ENCODE measurements at regions not wholly inside any gene's neighbourhood (a gene's known extent, or its start where the extent isn't known, plus 50 kb on each side); places are given as distances from the start of the nearest gene placed in this dataset.

GRCh38 chr6:156154896-156155295, 622.3 kb upstream of the ARID1B start:
- H3K9me3 ChIP-seq (ENCODE audit: insufficient read depth, low read length): no peaks in the 10 kb centered on the region
- H3K36me3 ChIP-seq (replicated peaks; ENCODE audit: low read depth, low read length): no peaks in the 10 kb centered on the region
- TF ChIP-seq, protein P1, sequence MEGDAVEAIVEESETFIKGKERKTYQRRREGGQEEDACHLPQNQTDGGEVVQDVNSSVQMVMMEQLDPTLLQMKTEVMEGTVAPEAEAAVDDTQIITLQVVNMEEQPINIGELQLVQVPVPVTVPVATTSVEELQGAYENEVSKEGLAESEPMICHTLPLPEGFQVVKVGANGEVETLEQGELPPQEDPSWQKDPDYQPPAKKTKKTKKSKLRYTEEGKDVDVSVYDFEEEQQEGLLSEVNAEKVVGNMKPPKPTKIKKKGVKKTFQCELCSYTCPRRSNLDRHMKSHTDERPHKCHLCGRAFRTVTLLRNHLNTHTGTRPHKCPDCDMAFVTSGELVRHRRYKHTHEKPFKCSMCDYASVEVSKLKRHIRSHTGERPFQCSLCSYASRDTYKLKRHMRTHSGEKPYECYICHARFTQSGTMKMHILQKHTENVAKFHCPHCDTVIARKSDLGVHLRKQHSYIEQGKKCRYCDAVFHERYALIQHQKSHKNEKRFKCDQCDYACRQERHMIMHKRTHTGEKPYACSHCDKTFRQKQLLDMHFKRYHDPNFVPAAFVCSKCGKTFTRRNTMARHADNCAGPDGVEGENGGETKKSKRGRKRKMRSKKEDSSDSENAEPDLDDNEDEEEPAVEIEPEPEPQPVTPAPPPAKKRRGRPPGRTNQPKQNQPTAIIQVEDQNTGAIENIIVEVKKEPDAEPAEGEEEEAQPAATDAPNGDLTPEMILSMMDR (IDR thresholded peaks at IDR 0.05; ENCODE audit: low read depth, low read length): no peak
- no peak for TF ChIP-seq EZH2phosphoT487 (IDR thresholded peaks at IDR 0.05; ENCODE audit: low read depth)
- H3K9ac ChIP-seq (ENCODE audit: low read length): no peak overlapping the region
- H3K79me2 ChIP-seq (ENCODE audit: low read length): no peaks in the 10 kb centered on the region
- H4K20me1 ChIP-seq (ENCODE audit: insufficient read depth, low read length): no peaks in the 10 kb centered on the region
- no peak overlapping the region for H3K4me3 ChIP-seq (ENCODE audit: low read length)
- H2AFZ ChIP-seq (ENCODE audit: low read depth, low read length): no peak overlapping the region
- H3K27ac ChIP-seq (ENCODE audit: low read length): no peak overlapping the region
- no peaks in the 10 kb centered on the region for H3K4me1 ChIP-seq (ENCODE audit: low read length)
- H3K4me2 ChIP-seq (ENCODE audit: low read length): no peak overlapping the region
- no peaks in the 10 kb centered on the region for H3K27me3 ChIP-seq (ENCODE audit: low read depth, low read length)

- Histone ChIP-seq H3K4me3 (ENCODE audit: low read length) (no peak overlapping the region), H3K4me2 (ENCODE audit: low read length) (no peak overlapping the region), H2AFZ (ENCODE audit: low read depth, low read length) (no peak overlapping the region), H3K4me1 (ENCODE audit: low read length) (no peaks in the 10 kb centered on the region), H4K20me1 (ENCODE audit: insufficient read depth, low read length) (no peaks in the 10 kb centered on the region), H3K9me3 (ENCODE audit: insufficient read depth, low read length) (no peaks in the 10 kb centered on the region), H3K27ac (ENCODE audit: low read length) (no peak overlapping the region), H3K79me2 (ENCODE audit: low read length) (no peaks in the 10 kb centered on the region), H3K27me3 (ENCODE audit: low read depth, low read length) (no peaks in the 10 kb centered on the region), H3K9ac (ENCODE audit: low read length) (no peak overlapping the region), H3K36me3 (replicated peaks; ENCODE audit: low read depth, low read length) (no peaks in the 10 kb centered on the region)
- TF ChIP-seq, protein P1 (IDR thresholded peaks at IDR 0.05; ENCODE audit: low read depth, low read length): no peak
- no peak for TF ChIP-seq EZH2phosphoT487 (IDR thresholded peaks at IDR 0.05; ENCODE audit: low read depth)
These were observed 626.8 kb upstream of the ARID1B start for GRCh38 chr6:156150391-156150790.

- no peak overlapping the region for H3K4me3 ChIP-seq (ENCODE audit: low read length)
- no peak for TF ChIP-seq EZH2phosphoT487 (IDR thresholded peaks at IDR 0.05; ENCODE audit: low read depth)
- TF ChIP-seq, protein P1 (IDR thresholded peaks at IDR 0.05; ENCODE audit: low read depth, low read length): no peak
These were observed 630.3 kb upstream of the ARID1B start for GRCh38 chr6:156146891-156147290.

GRCh38 chr6:156131221-156131903, 645.8 kb upstream of the ARID1B start:
- Histone ChIP-seq H3K9me3 (ENCODE audit: insufficient read depth, low read length) (no peaks in the 10 kb centered on the region), H3K4me2 (ENCODE audit: low read length) (no peak overlapping the region), H3K79me2 (ENCODE audit: low read length) (no peaks in the 10 kb centered on the region), H3K27ac (ENCODE audit: low read length) (no peak overlapping the region), H2AFZ (ENCODE audit: low read depth, low read length) (no peak overlapping the region), H3K9ac (ENCODE audit: low read length) (no peak overlapping the region), H3K36me3 (replicated peaks; ENCODE audit: low read depth, low read length) (no peaks in the 10 kb centered on the region), H4K20me1 (ENCODE audit: insufficient read depth, low read length) (no peaks in the 10 kb centered on the region), H3K4me1 (ENCODE audit: low read length) (no peaks in the 10 kb centered on the region), H3K27me3 (ENCODE audit: low read depth, low read length) (no peaks in the 10 kb centered on the region), H3K4me3 (ENCODE audit: low read length) (no peak overlapping the region)
- TF ChIP-seq, protein P1 (IDR thresholded peaks at IDR 0.05; ENCODE audit: low read depth, low read length): no peak
- TF ChIP-seq EZH2phosphoT487 (IDR thresholded peaks at IDR 0.05; ENCODE audit: low read depth): no peak

More at GRCh38 chr6:156146891-156147290, 630.3 kb upstream of the ARID1B start:
- no peaks in the 10 kb centered on the region for H3K9me3 ChIP-seq (ENCODE audit: insufficient read depth, low read length)
- H3K79me2 ChIP-seq (ENCODE audit: low read length): no peaks in the 10 kb centered on the region
- no peak overlapping the region for H3K4me2 ChIP-seq (ENCODE audit: low read length)
- H3K4me1 ChIP-seq (ENCODE audit: low read length): no peaks in the 10 kb centered on the region
- no peak overlapping the region for H3K9ac ChIP-seq (ENCODE audit: low read length)
- no peak overlapping the region for H3K27ac ChIP-seq (ENCODE audit: low read length)
- no peak overlapping the region for H2AFZ ChIP-seq (ENCODE audit: low read depth, low read length)
- no peaks in the 10 kb centered on the region for H3K36me3 ChIP-seq (replicated peaks; ENCODE audit: low read depth, low read length)
- no peaks in the 10 kb centered on the region for H3K27me3 ChIP-seq (ENCODE audit: low read depth, low read length)
- no peaks in the 10 kb centered on the region for H4K20me1 ChIP-seq (ENCODE audit: insufficient read depth, low read length)
